IMR-90 (cell line): ENCODE measurements at regions not wholly inside any gene's neighbourhood (a gene's known extent, or its start where the extent isn't known, plus 50 kb on each side); places are given as distances from the start of the nearest gene placed in this dataset.

Source experiments
- ATAC-seq: fragments of 200-7000 bp; cut with Tn5 transposase; 2 replicates; pipeline ENCODE4 v1.9.1; 2020; ENCODE audit warnings: low read depth, mild to moderate bottlenecking, moderate library complexity
- BruUV-seq: library from RNA; stranded (reverse); fragments of 400-500 nt; replicated peaks from 2 replicates; lab custom pipeline; 2021; lab: Mats Ljungman, UMichigan
- CTCF ChIA-PET: fragments of 300-600 bp; formaldehyde crosslinking; extraction: SDS; loops from one replicate; lab custom pipeline; 2021; ENCODE audit warnings: antibody characterized with exemption; lab: Yijun Ruan, JAX
- POLR2A ChIA-PET: fragments of 300-600 bp; sonication (Branson Sonifier 250); formaldehyde crosslinking; loops from one replicate; lab custom pipeline; 2022; ENCODE audit warnings: antibody characterized with exemption; ENCODE audit not compliant: unreplicated experiment; lab: Charles Lee
- DNase-seq: peaks from one replicate; pipeline ENCODE4 v3.0.0; 2013
- H2AFZ ChIP-seq: replicated peaks from 2 replicates; pipeline ENCODE3; 2013; ENCODE audit warnings: low read length, mild to moderate bottlenecking; ENCODE audit not compliant: poor library complexity
- H2AK5ac ChIP-seq: 2 replicates; pipeline ENCODE4 v1.6.1; 2013; ENCODE audit warnings: low read depth, low read length, inconsistent platforms
- H2AK9ac ChIP-seq: replicated peaks from 2 replicates; pipeline ENCODE3; 2013; ENCODE audit warnings: mild to moderate bottlenecking, low read depth, low read length, moderate library complexity; ENCODE audit not compliant: poor library complexity
- H2BK120ac ChIP-seq: 2 replicates; pipeline ENCODE4 v1.6.1; 2013; ENCODE audit warnings: low read depth, low read length, inconsistent platforms
- H2BK15ac ChIP-seq: 3 replicates; pipeline ENCODE4 v1.6.1; 2013; ENCODE audit warnings: low read depth, low read length, inconsistent platforms
- H2BK20ac ChIP-seq: 2 replicates; pipeline ENCODE4 v1.6.1; 2013; ENCODE audit warnings: low read depth, mild to moderate bottlenecking, inconsistent platforms, low read length, moderate library complexity
- H2BK5ac ChIP-seq: 2 replicates; pipeline ENCODE4 v1.6.1; 2013; ENCODE audit warnings: mild to moderate bottlenecking, low read depth, low read length, inconsistent platforms; ENCODE audit not compliant: poor library complexity, severe bottlenecking
- H3K14ac ChIP-seq: replicated peaks from 2 replicates; pipeline ENCODE4 v1.6.1; 2013; ENCODE audit warnings: low read depth, low read length, inconsistent platforms
- H3K18ac ChIP-seq: 2 replicates; pipeline ENCODE4 v1.6.1; 2013; ENCODE audit warnings: low read depth, low read length, control low read depth
- H3K23ac ChIP-seq: 2 replicates; pipeline ENCODE4 v1.6.1; 2013; ENCODE audit warnings: low read depth, low read length, inconsistent platforms
- H3K27ac ChIP-seq: 2 replicates; pipeline ENCODE4 v1.5.1; 2013; ENCODE audit warnings: mild to moderate bottlenecking, control low read depth, low read length; ENCODE audit not compliant: insufficient read depth
- H3K27me3 ChIP-seq: 2 replicates; pipeline ENCODE4 v1.6.1; 2013; ENCODE audit warnings: low read length; ENCODE audit not compliant: control insufficient read depth, insufficient read depth
- H3K36me3 ChIP-seq: 2 replicates; pipeline ENCODE4 v1.6.1; 2013; ENCODE audit warnings: low read length, mixed read lengths; ENCODE audit not compliant: control insufficient read depth, insufficient read depth
- H3K4ac ChIP-seq: 2 replicates; pipeline ENCODE4 v1.6.1; 2013; ENCODE audit warnings: low read depth, low read length, inconsistent platforms
- H3K4me1 ChIP-seq: 2 replicates; pipeline ENCODE4 v1.6.1; 2013; ENCODE audit warnings: low read length, mixed read lengths; ENCODE audit not compliant: control insufficient read depth, insufficient read depth
- H3K4me2 ChIP-seq: 2 replicates; pipeline ENCODE4 v1.6.1; 2013; ENCODE audit warnings: low read depth, mild to moderate bottlenecking, control low read depth, low read length, moderate library complexity
- H3K4me3 ChIP-seq: 2 replicates; pipeline ENCODE4 v1.5.1; 2013; ENCODE audit warnings: low read depth, mild to moderate bottlenecking, control low read depth, low read length, moderate library complexity; ENCODE audit not compliant: insufficient read depth
- H3K56ac ChIP-seq: 2 replicates; pipeline ENCODE4 v1.6.1; 2013; ENCODE audit warnings: low read length, inconsistent platforms; ENCODE audit not compliant: insufficient read depth; ENCODE audit errors: extremely low read depth
- H3K79me1 ChIP-seq, 2 experiments: 2 replicates each; pipeline ENCODE4 v1.6.1; 2013; ENCODE audit warnings: low read length in 2 of 2, inconsistent platforms in 1 of 2, low read depth in 1 of 2
- H3K9ac ChIP-seq: 2 replicates; pipeline ENCODE4 v1.6.1; 2013; ENCODE audit warnings: low read depth, low read length, control low read depth
- H3K9me1 ChIP-seq: 2 replicates; pipeline ENCODE4 v1.6.1; 2013; ENCODE audit warnings: low read length, inconsistent platforms; ENCODE audit not compliant: insufficient read depth
- H3K9me3 ChIP-seq: 2 replicates; pipeline ENCODE4 v1.6.1; 2013; ENCODE audit warnings: low read length; ENCODE audit not compliant: control insufficient read depth, insufficient read depth
- H4K20me1 ChIP-seq: 2 replicates; pipeline ENCODE4 v1.6.1; 2013; ENCODE audit warnings: low read length, inconsistent platforms; ENCODE audit not compliant: insufficient read depth
- H4K5ac ChIP-seq: 2 replicates; pipeline ENCODE4 v1.6.1; 2013; ENCODE audit warnings: mild to moderate bottlenecking, low read depth, low read length, control low read depth
- H4K8ac ChIP-seq, 2 experiments: 2 replicates each; pipeline ENCODE4 v1.6.1; 2013; ENCODE audit warnings: low read depth in 2 of 2, low read length in 2 of 2, control low read depth in 1 of 2, inconsistent platforms in 1 of 2
- H4K91ac ChIP-seq: 2 replicates; pipeline ENCODE4 v1.6.1; 2013; ENCODE audit warnings: low read depth, low read length, inconsistent platforms; ENCODE audit not compliant: insufficient read depth
- CEBPB ChIP-seq: IDR thresholded peaks from 2 replicates; pipeline ENCODE4 v1.6.1; 2012; ENCODE audit warnings: low read depth, low read length, improper control_type of control experiment
- CHD1 ChIP-seq: IDR thresholded peaks from 2 replicates; pipeline ENCODE4 v1.6.1; 2012; ENCODE audit warnings: low read depth, low read length, improper control_type of control experiment
- FOS ChIP-seq: fragments of 150-350 bp; IDR thresholded peaks from 2 replicates; pipeline ENCODE4 v1.6.1; 2016; ENCODE audit warnings: low read depth, low read length
- MAFK ChIP-seq: IDR thresholded peaks from 2 replicates; pipeline ENCODE4 v1.6.1; 2012; ENCODE audit warnings: low read depth, low read length, improper control_type of control experiment
- MAZ ChIP-seq: IDR thresholded peaks from 2 replicates; pipeline ENCODE4 v1.6.1; 2012; ENCODE audit warnings: low read depth, mild to moderate bottlenecking, low read length, improper control_type of control experiment, moderate library complexity, borderline replicate concordance
- MXI1 ChIP-seq: IDR thresholded peaks from 2 replicates; pipeline ENCODE4 v1.6.1; 2012; ENCODE audit warnings: low read depth, mild to moderate bottlenecking, low read length, moderate library complexity, borderline replicate concordance
- NFE2L2 ChIP-seq: fragments of 150-350 bp; IDR thresholded peaks from 2 replicates; pipeline ENCODE4 v1.6.1; 2016; ENCODE audit warnings: low read depth, mild to moderate bottlenecking, low read length
- POLR2A ChIP-seq: IDR thresholded peaks from 2 replicates; pipeline ENCODE4 v1.6.1; 2012; ENCODE audit warnings: mild to moderate bottlenecking, low read depth, low read length
- RAD21 ChIP-seq: IDR thresholded peaks from 2 replicates; pipeline ENCODE4 v1.6.1; 2012; ENCODE audit warnings: low read length, improper control_type of control experiment
- RCOR1 ChIP-seq: IDR thresholded peaks from 2 replicates; pipeline ENCODE4 v1.6.1; 2012; ENCODE audit warnings: mild to moderate bottlenecking, low read length, improper control_type of control experiment; ENCODE audit not compliant: insufficient replicate concordance
- RFX5 ChIP-seq: IDR thresholded peaks from 2 replicates; pipeline ENCODE4 v1.8.0; 2012; ENCODE audit warnings: low read depth, mild to moderate bottlenecking, low read length, moderate library complexity
- SMC3 ChIP-seq: fragments of 150-350 bp; IDR thresholded peaks from 2 replicates; pipeline ENCODE4 v1.6.1; 2016; ENCODE audit warnings: low read depth, mild to moderate bottlenecking, antibody characterized with exemption, low read length, moderate library complexity
- WGBS, 2 experiments: methylation state at CpG; one replicate each; pipeline versions ENCODE4 v1.1.5 to v1.1.7; 2013; ENCODE audit warnings: missing lambda C conversion rate in 2 of 2; ENCODE audit not compliant: insufficient read length in 1 of 2; ENCODE audit errors: extremely low coverage in 2 of 2; 5-methylcytosine and 5-hydroxymethylcytosine counted together
- dilution Hi-C: fragments of 300-500 bp; cut with HindIII; formaldehyde crosslinking; loops from one replicate; pipeline ENCODE4 v1.14.3; 2018; ENCODE audit warnings: low sequenced_read_pairs; ENCODE audit not compliant: unreplicated experiment
- in situ Hi-C: fragments of 300-500 bp; cut with MboI; formaldehyde crosslinking; loops from 3 replicates; pipeline ENCODE4 v1.14.3; 2019; ENCODE audit warnings: low sequenced_read_pairs, inconsistent platforms, mixed read lengths
- intact Hi-C: fragments of 100-400 bp; cut with micrococcal nuclease; formaldehyde crosslinking; loops from 2 replicates; pipeline ENCODE4 v1.10.0; 2022
- TF ChIP-seq, protein P1 (sequence below): fragments of 150-350 bp; IDR thresholded peaks from 2 replicates; pipeline ENCODE4 v1.6.1; 2017; ENCODE audit warnings: mild to moderate bottlenecking, antibody characterized with exemption, low read length, low read depth
- TF ChIP-seq, protein P2 (sequence below): conservative IDR thresholded peaks from 2 replicates; pipeline ENCODE4 v1.5.1; 2012; ENCODE audit warnings: mild to moderate bottlenecking, low read depth, low read length, improper control_type of control experiment
- TF ChIP-seq, protein P3 (sequence below): fragments of 150-350 bp; IDR thresholded peaks from 2 replicates; pipeline ENCODE4 v1.6.1; 2016; ENCODE audit warnings: low read depth, mild to moderate bottlenecking, low read length, moderate library complexity, borderline replicate concordance

DNA sequence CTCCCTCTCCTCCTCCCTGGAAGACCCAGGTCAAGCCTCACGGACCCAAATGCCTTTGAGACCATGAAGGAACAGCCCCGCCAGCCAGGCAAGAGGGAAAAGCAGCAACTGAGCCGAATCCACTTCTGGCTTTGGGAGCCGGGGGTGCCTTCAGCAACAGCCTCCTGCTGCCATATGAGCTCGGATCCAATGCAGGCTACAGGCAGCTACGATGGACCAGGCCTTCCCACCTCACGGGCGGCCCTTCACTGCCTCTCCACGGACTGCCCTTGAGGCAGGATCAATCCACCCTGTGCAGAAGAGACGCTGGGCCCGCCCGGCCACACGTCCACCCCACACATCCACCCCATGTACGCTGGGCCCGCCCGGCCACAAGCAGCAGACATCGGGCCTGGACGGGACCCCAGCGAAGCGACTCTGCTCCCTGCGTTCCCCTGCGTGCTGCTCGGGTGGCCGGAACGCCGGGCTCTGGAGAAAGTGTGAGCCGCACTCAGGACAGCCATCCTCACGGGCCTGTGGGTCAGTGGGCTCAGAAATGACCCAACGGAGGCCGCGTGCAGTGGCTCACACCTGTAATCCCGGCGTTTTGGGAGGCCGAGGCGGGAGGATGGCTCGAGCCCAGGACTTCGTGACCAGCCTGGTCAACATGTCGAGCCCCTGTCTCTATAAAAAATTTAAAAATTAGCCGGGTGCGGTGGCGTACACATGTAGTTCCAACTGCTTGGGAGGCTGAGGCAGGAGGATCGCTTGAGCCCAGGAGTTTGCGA, 82.0 kb downstream of the FOXL3 start:
- H3K27ac ChIP-seq: no peak overlapping the region
- H3K4me3 ChIP-seq: no peak overlapping the region
- no peak overlapping the region for H2AK9ac ChIP-seq
- no peak overlapping the region for H4K91ac ChIP-seq
- H4K5ac ChIP-seq: no peak overlapping the region
- H3K9me1 ChIP-seq: 0 out of 2 replicates have a peak, but pooled peaks cover 4% of the 10 kb centered on the region
- dilution Hi-C loops: no loop called here
- no peak overlapping the region for H3K4me2 ChIP-seq
- no peak overlapping the region for H2BK15ac ChIP-seq
- no peaks in the 10 kb centered on the region; the same call in 1 of the 2 replicates for H4K20me1 ChIP-seq
- WGBS, 2 experiments: 86% methylated on average over 24 of the region's 43 CpGs; no CpG with 5 or more reads in 1 of the 2 experiments
- ChIA-PET CTCF (interaction anchor here (0.8 kb wide), 1 partner anchor 9 kb away, joined by 3 read pairs; no protein-coding TSS in a partner anchor), POLR2A (no interaction called here)
- H3K14ac ChIP-seq: no peak overlapping the region
- H2BK120ac ChIP-seq: no peak overlapping the region
- no peak overlapping the region for H2BK5ac ChIP-seq
- no peak overlapping the region for H3K56ac ChIP-seq
- no peak overlapping the region for H3K9ac ChIP-seq
- no peaks in the 10 kb centered on the region for H3K79me1 ChIP-seq
- H2AK5ac ChIP-seq: no peak overlapping the region
- intact Hi-C loops: no loop called here
- no peak overlapping the region for H3K4ac ChIP-seq
- peaks cover 41% of the 10 kb centered on the region for H3K27me3 ChIP-seq
- BruUV-seq: no TSS peak
- H4K8ac ChIP-seq: no peak overlapping the region
- H3K18ac ChIP-seq: no peak overlapping the region
- ATAC-seq (no peak), DNase-seq (no peak)
- no peak overlapping the region for H2BK20ac ChIP-seq
- H3K9me3 ChIP-seq: no peaks in the 10 kb centered on the region; the same call in 1 of the 2 replicates
- no peaks in the 10 kb centered on the region for H3K4me1 ChIP-seq
- H3K23ac ChIP-seq: no peak overlapping the region
- in situ Hi-C loops: no loop called here
- H3K36me3 ChIP-seq: no peaks in the 10 kb centered on the region
- H2AFZ ChIP-seq: no peak overlapping the region
- TF ChIP-seq RCOR1 (no peak), MXI1 (no peak), MAZ (no peak), FOS (no peak), RAD21 (no peak), NFE2L2 (no peak), RFX5 (no peak), POLR2A (no peak), SMC3 (no peak), MAFK (no peak), CEBPB (no peak), CHD1 (no peak)
- TF ChIP-seq, protein P1, sequence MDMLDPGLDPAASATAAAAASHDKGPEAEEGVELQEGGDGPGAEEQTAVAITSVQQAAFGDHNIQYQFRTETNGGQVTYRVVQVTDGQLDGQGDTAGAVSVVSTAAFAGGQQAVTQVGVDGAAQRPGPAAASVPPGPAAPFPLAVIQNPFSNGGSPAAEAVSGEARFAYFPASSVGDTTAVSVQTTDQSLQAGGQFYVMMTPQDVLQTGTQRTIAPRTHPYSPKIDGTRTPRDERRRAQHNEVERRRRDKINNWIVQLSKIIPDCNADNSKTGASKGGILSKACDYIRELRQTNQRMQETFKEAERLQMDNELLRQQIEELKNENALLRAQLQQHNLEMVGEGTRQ: no peak
- TF ChIP-seq, protein P2, sequence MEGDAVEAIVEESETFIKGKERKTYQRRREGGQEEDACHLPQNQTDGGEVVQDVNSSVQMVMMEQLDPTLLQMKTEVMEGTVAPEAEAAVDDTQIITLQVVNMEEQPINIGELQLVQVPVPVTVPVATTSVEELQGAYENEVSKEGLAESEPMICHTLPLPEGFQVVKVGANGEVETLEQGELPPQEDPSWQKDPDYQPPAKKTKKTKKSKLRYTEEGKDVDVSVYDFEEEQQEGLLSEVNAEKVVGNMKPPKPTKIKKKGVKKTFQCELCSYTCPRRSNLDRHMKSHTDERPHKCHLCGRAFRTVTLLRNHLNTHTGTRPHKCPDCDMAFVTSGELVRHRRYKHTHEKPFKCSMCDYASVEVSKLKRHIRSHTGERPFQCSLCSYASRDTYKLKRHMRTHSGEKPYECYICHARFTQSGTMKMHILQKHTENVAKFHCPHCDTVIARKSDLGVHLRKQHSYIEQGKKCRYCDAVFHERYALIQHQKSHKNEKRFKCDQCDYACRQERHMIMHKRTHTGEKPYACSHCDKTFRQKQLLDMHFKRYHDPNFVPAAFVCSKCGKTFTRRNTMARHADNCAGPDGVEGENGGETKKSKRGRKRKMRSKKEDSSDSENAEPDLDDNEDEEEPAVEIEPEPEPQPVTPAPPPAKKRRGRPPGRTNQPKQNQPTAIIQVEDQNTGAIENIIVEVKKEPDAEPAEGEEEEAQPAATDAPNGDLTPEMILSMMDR: no peak
- TF ChIP-seq, protein P3, sequence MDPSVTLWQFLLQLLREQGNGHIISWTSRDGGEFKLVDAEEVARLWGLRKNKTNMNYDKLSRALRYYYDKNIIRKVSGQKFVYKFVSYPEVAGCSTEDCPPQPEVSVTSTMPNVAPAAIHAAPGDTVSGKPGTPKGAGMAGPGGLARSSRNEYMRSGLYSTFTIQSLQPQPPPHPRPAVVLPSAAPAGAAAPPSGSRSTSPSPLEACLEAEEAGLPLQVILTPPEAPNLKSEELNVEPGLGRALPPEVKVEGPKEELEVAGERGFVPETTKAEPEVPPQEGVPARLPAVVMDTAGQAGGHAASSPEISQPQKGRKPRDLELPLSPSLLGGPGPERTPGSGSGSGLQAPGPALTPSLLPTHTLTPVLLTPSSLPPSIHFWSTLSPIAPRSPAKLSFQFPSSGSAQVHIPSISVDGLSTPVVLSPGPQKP: no peak
